Activated T-cell treated with anti-CD3 and anti-CD28 coated beads, Interleukin-2, amount 50 U/mL, for 48 hours (primary cell): ENCODE measurements at regions not wholly inside any gene's neighbourhood (a gene's known extent, or its start where the extent isn't known, plus 50 kb on each side); places are given as distances from the start of the nearest gene placed in this dataset.

Experiments
- DNase-seq, 2 experiments: peaks; one replicate each; pipeline ENCODE4 v3.0.0-alpha.2; 2020

- no peak for DNase-seq
Measured at GRCh38 chr13:59340151-59340550, 823.6 kb downstream of the DIAPH3 start.

GRCh38 chr13:59340581-59340980 is 823.1 kb downstream of the DIAPH3 start:
- no peak for DNase-seq

GRCh38 chr13:59342400-59342799 is 821.3 kb downstream of the DIAPH3 start:
- DNase-seq: no peak

GRCh38 chr13:59343132-59343531 is 820.6 kb downstream of the DIAPH3 start:
- no peak for DNase-seq

- no peak for DNase-seq
Measured at GRCh38 chr13:59343993-59344822, 819.5 kb downstream of the DIAPH3 start.

- DNase-seq: no peak
Measured at GRCh38 chr13:59345311-59345710, 818.4 kb downstream of the DIAPH3 start.

- DNase-seq: no peak
Measured at GRCh38 chr13:59346999-59347723, 816.6 kb downstream of the DIAPH3 start.

- DNase-seq: no peak
Measured at GRCh38 chr13:59348617-59349016, 815.1 kb downstream of the DIAPH3 start.

- DNase-seq: no peak
Measured at GRCh38 chr13:59352600-59352999, 811.1 kb downstream of the DIAPH3 start.

GRCh38 chr13:59354665-59355369 is 808.9 kb downstream of the DIAPH3 start:
- no peak for DNase-seq

- DNase-seq: no peak
Measured at GRCh38 chr13:59356607-59357006, 807.1 kb downstream of the DIAPH3 start.

- DNase-seq: no peak
Measured at GRCh38 chr13:59358014-59358413, 805.7 kb downstream of the DIAPH3 start.

- peak; percentile 18 to 22 for DNase-seq
Measured at GRCh38 chr13:59360108-59360507, 803.6 kb downstream of the DIAPH3 start.

- DNase-seq: no peak
Measured at GRCh38 chr13:59360916-59361315, 802.8 kb downstream of the DIAPH3 start.

GRCh38 chr13:59363313-59363712 is 800.4 kb downstream of the DIAPH3 start:
- DNase-seq: no peak

- DNase-seq: no peak
Measured at GRCh38 chr13:59363947-59364346, 799.8 kb downstream of the DIAPH3 start.

GRCh38 chr13:59364641-59365085 is 799.1 kb downstream of the DIAPH3 start:
- no peak for DNase-seq

- DNase-seq: no peak
Measured at GRCh38 chr13:59367467-59367866, 796.3 kb downstream of the DIAPH3 start.

- no peak for DNase-seq
Measured at GRCh38 chr13:59367904-59368303, 795.8 kb downstream of the DIAPH3 start.

GRCh38 chr13:59368693-59369092 is 795.0 kb downstream of the DIAPH3 start:
- DNase-seq: no peak

GRCh38 chr13:59371229-59371628 is 792.5 kb downstream of the DIAPH3 start:
- DNase-seq: no peak

- DNase-seq: no peak
Measured at GRCh38 chr13:59373341-59373740, 790.4 kb downstream of the DIAPH3 start.

GRCh38 chr13:59374691-59375090 is 789.0 kb downstream of the DIAPH3 start:
- DNase-seq: no peak

- no peak for DNase-seq
Measured at GRCh38 chr13:59384154-59384553, 779.6 kb downstream of the DIAPH3 start.
